PC-3 (cell line): ENCODE measurements at regions not wholly inside any gene's neighbourhood (a gene's known extent, or its start where the extent isn't known, plus 50 kb on each side); places are given as distances from the start of the nearest gene placed in this dataset.
A peak's percentile ranks its signal among the peaks of the same experiment; 100 is the strongest.
"Not testable (repeated sequence)": the region's sequence is repeated elsewhere in the genome, so short reads cannot be mapped to it uniquely, and the experiment has no call there.

ENCODE experiments used
- ATAC-seq: fragments of 200-7000 bp; cut with Tn5 transposase; 2 replicates; pipeline ENCODE4 v1.9.1; 2020; ENCODE audit warnings: mild to moderate bottlenecking, moderate library complexity
- BruUV-seq: library from RNA; stranded (reverse); fragments of 400-500 nt; replicated peaks from 2 replicates; lab custom pipeline; 2021; lab: Mats Ljungman, UMichigan
- CTCF ChIA-PET: fragments of 300-600 bp; sonication (Branson Sonifier 250); formaldehyde crosslinking; loops from one replicate; lab custom pipeline; 2022; ENCODE audit warnings: antibody characterized with exemption; lab: Charles Lee
- POLR2A ChIA-PET: fragments of 300-600 bp; sonication (Branson Sonifier 250); formaldehyde crosslinking; loops from one replicate; lab custom pipeline; 2022; ENCODE audit warnings: antibody characterized with exemption; ENCODE audit not compliant: unreplicated experiment; lab: Charles Lee
- DNase-seq: peaks from one replicate; pipeline ENCODE4 v3.0.0-alpha.2; 2015
- H2AFZ ChIP-seq: fragments of 300-600 bp; sonication (generic); 2 replicates; pipeline ENCODE4 v1.6.0; 2016; ENCODE audit warnings: antibody characterized with exemption, low read length
- H3F3A ChIP-seq: fragments of 300-600 bp; sonication (generic); one replicate; pipeline ENCODE4 v1.6.0; 2017; ENCODE audit warnings: antibody characterized with exemption, low read length, control low read depth, mild to moderate bottlenecking; ENCODE audit not compliant: unreplicated experiment
- H3K27ac ChIP-seq: fragments of 300-600 bp; sonication (generic); 2 replicates; pipeline ENCODE4 v1.5.1; 2016; ENCODE audit warnings: mild to moderate bottlenecking, low read length
- H3K27me3 ChIP-seq: fragments of 300-600 bp; sonication (generic); 2 replicates; pipeline ENCODE4 v1.6.1; 2016; ENCODE audit warnings: low read length, mixed read lengths
- H3K36me3 ChIP-seq: fragments of 300-600 bp; sonication (generic); 2 replicates; pipeline ENCODE4 v1.6.1; 2016; ENCODE audit warnings: low read depth, mixed run types, low read length, mixed read lengths
- H3K4me1 ChIP-seq: fragments of 300-600 bp; sonication (generic); 2 replicates; pipeline ENCODE4 v1.5.1; 2016; ENCODE audit warnings: low read length; ENCODE audit not compliant: insufficient read depth
- H3K4me2 ChIP-seq: fragments of 300-600 bp; sonication (generic); 2 replicates; pipeline ENCODE4 v1.6.0; 2016; ENCODE audit warnings: low read length
- H3K4me3 ChIP-seq: fragments of 300-600 bp; sonication (generic); 2 replicates; pipeline ENCODE4 v1.5.1; 2016; ENCODE audit warnings: mild to moderate bottlenecking, low read length, mixed read lengths
- H3K79me2 ChIP-seq: fragments of 300-600 bp; sonication (generic); 2 replicates; pipeline ENCODE4 v1.6.1; 2017; ENCODE audit warnings: low read length, mixed read lengths
- H3K9ac ChIP-seq: fragments of 300-600 bp; sonication (generic); 2 replicates; pipeline ENCODE4 v1.6.0; 2016; ENCODE audit warnings: mild to moderate bottlenecking, low read length
- H3K9me2 ChIP-seq: fragments of 300-600 bp; sonication (generic); replicated peaks from 2 replicates; pipeline ENCODE4 v1.6.1; 2016; ENCODE audit warnings: mixed run types, low read length, mixed read lengths
- H3K9me3 ChIP-seq: fragments of 300-600 bp; sonication (generic); 2 replicates; pipeline ENCODE4 v1.6.1; 2016; ENCODE audit warnings: low read length, mixed read lengths
- H4K20me1 ChIP-seq: fragments of 300-600 bp; sonication (generic); 2 replicates; pipeline ENCODE4 v1.6.1; 2016; ENCODE audit warnings: low read length, mixed read lengths
- CTCF ChIP-seq: fragments of 300-600 bp; sonication (generic); conservative IDR thresholded peaks from 2 replicates; pipeline ENCODE4 v1.5.1; 2017; ENCODE audit warnings: antibody characterized with exemption, low read depth, mild to moderate bottlenecking, low read length
- EZH2 ChIP-seq: fragments of 300-600 bp; sonication (generic); IDR thresholded peaks from one replicate; pipeline ENCODE4 v1.6.1; 2017; ENCODE audit warnings: antibody characterized with exemption, mild to moderate bottlenecking, low read length; ENCODE audit not compliant: unreplicated experiment
- EZH2phosphoT487 ChIP-seq: fragments of 300-600 bp; sonication (generic); IDR thresholded peaks from 2 replicates; pipeline ENCODE4 v1.6.1; 2018; ENCODE audit warnings: mild to moderate bottlenecking, antibody characterized with exemption, low read length, borderline replicate concordance
- intact Hi-C: fragments of 100-400 bp; cut with micrococcal nuclease; formaldehyde crosslinking; loops from 2 replicates; pipeline ENCODE4 v1.9.0; 2023

- no peak for DNase-seq
- Histone ChIP-seq H3K4me2 (peak overlapping the region; percentile 28; the same call in 1 of the 2 replicates), H3K27ac (peak overlapping the region; percentile 63), H3K79me2 (no peaks in the 10 kb centered on the region), H3K4me3 (no peak overlapping the region), H3K27me3 (no peaks in the 10 kb centered on the region), H3K4me1 (no peaks in the 10 kb centered on the region), H3K9ac (no peak overlapping the region), H3F3A (no peaks in the 10 kb centered on the region), H3K9me2 (no peaks in the 10 kb centered on the region), H4K20me1 (no peaks in the 10 kb centered on the region), H2AFZ (0 out of 2 replicates have a peak overlapping the region, but pooled peaks have one; percentile 42), H3K9me3 (no peaks in the 10 kb centered on the region), H3K36me3 (no peaks in the 10 kb centered on the region)
- ATAC-seq = no peak
- ChIA-PET CTCF (no interaction called here), POLR2A (no interaction called here)
- intact Hi-C loops = no loop called here
- no TSS peak for BruUV-seq
- TF ChIP-seq CTCF (no peak), EZH2 (no peak), EZH2phosphoT487 (no peak)
These were observed 1917.0 kb downstream of the LRRC4C start for GRCh38 chr11:39542460-39542859.

- TF ChIP-seq EZH2phosphoT487 = no peak
- TF ChIP-seq EZH2 = no peak
- no peak for TF ChIP-seq CTCF
- Histone ChIP-seq H3K9ac (no peak overlapping the region), H3K79me2 (no peaks in the 10 kb centered on the region), H4K20me1 (no peaks in the 10 kb centered on the region), H3K9me2 (no peaks in the 10 kb centered on the region), H3K4me2 (peak overlapping the region; percentile 28; the same call in 1 of the 2 replicates), H3K27ac (peak overlapping the region; percentile 63), H3K36me3 (no peaks in the 10 kb centered on the region), H3K9me3 (no peaks in the 10 kb centered on the region), H3F3A (no peaks in the 10 kb centered on the region), H3K4me1 (no peaks in the 10 kb centered on the region), H3K4me3 (no peak overlapping the region), H3K27me3 (no peaks in the 10 kb centered on the region), H2AFZ (0 out of 2 replicates have a peak overlapping the region, but pooled peaks have one; percentile 42)
- CTCF ChIA-PET = no interaction called here
- ATAC-seq = no peak
- intact Hi-C loops = no loop called here
- DNase-seq = peak; percentile 43
- BruUV-seq = no TSS peak
- POLR2A ChIA-PET = no interaction called here
These were observed 1917.5 kb downstream of the LRRC4C start for GRCh38 chr11:39541945-39542351.

GRCh38 chr11:39536323-39536722, 1923.1 kb downstream of the LRRC4C start:
- H3K9me3 ChIP-seq, CTCF ChIA-PET, H3K79me2 ChIP-seq, H3K4me3 ChIP-seq, H4K20me1 ChIP-seq, H3K27ac ChIP-seq, H3K4me1 ChIP-seq, ATAC-seq, H3K9me2 ChIP-seq, BruUV-seq, H3F3A ChIP-seq, POLR2A ChIA-PET, H2AFZ ChIP-seq, H3K36me3 ChIP-seq, H3K9ac ChIP-seq, DNase-seq, intact Hi-C loops, H3K27me3 ChIP-seq, H3K4me2 ChIP-seq: not testable (repeated sequence)
